CD14-positive monocyte (primary cell): ENCODE measurements at regions not wholly inside any gene's neighbourhood (a gene's known extent, or its start where the extent isn't known, plus 50 kb on each side); places are given as distances from the start of the nearest gene placed in this dataset.

Experiments
- DNase-seq, 3 donors: peaks; one replicate each; pipeline ENCODE4 v3.0.0-alpha.2; 2011 to 2022
- H2AFZ ChIP-seq: 2 replicates; pipeline ENCODE4 v1.6.0; 2012; ENCODE audit warnings: mild to moderate bottlenecking, low read depth, low read length, inconsistent platforms; ENCODE audit not compliant: insufficient read depth, poor library complexity, severe bottlenecking
- H3K27ac ChIP-seq, 2 donors: 1 replicate in 1 of 2; 2 replicates in 1 of 2; pipeline ENCODE4 v1.5.1; 2012 to 2013; ENCODE audit warnings: low read length in 2 of 2, control low read depth in 1 of 2, inconsistent platforms in 1 of 2, low read depth in 1 of 2, mild to moderate bottlenecking in 1 of 2
- H3K27me3 ChIP-seq, 2 donors: one replicate each; pipeline versions ENCODE4 v1.6.0 to v1.6.1; 2011 to 2013; ENCODE audit warnings: low read length in 2 of 2; ENCODE audit not compliant: control insufficient read depth in 2 of 2, insufficient read depth in 2 of 2
- H3K36me3 ChIP-seq, 2 donors: replicated peaks in 1 of 2; 1 replicate in 1 of 2; 2 replicates in 1 of 2; pipeline versions ENCODE4 v1.5.1 to v1.6.1; 2012 to 2013; ENCODE audit warnings: low read length in 2 of 2, control low read depth in 1 of 2, inconsistent platforms in 1 of 2, mild to moderate bottlenecking in 1 of 2; ENCODE audit not compliant: insufficient read depth in 2 of 2, control insufficient read depth in 1 of 2
- H3K4me1 ChIP-seq, 2 donors: 1 replicate in 1 of 2; 2 replicates in 1 of 2; pipeline versions ENCODE4 v1.5.1 to v1.6.1; 2012 to 2013; ENCODE audit warnings: low read length in 2 of 2, control low read depth in 1 of 2, inconsistent platforms in 1 of 2, mild to moderate bottlenecking in 1 of 2, moderate library complexity in 1 of 2; ENCODE audit not compliant: insufficient read depth in 2 of 2, control insufficient read depth in 1 of 2
- H3K4me2 ChIP-seq: replicated peaks from 2 replicates; pipeline ENCODE3; 2012; ENCODE audit warnings: low read length, moderate library complexity, mild to moderate bottlenecking; ENCODE audit not compliant: poor library complexity, severe bottlenecking; ENCODE audit errors: extremely low read depth
- H3K4me3 ChIP-seq, 3 experiments: fragments of 200-600 bp in 1 of 3; sonication (generic) in 1 of 3; replicated peaks in 1 of 3; 1 replicate in 2 of 3; 2 replicates in 1 of 3; pipeline ENCODE4 v1.5.1; 2011 to 2013; ENCODE audit warnings: low read length in 3 of 3, mild to moderate bottlenecking in 3 of 3, control low read depth in 2 of 3, low read depth in 2 of 3, inconsistent platforms in 1 of 3, moderate library complexity in 1 of 3
- H3K79me2 ChIP-seq: 2 replicates; pipeline ENCODE4 v1.6.0; 2012; ENCODE audit warnings: mild to moderate bottlenecking, control low read depth, inconsistent platforms, low read length, moderate library complexity; ENCODE audit not compliant: insufficient read depth
- H3K9ac ChIP-seq: 2 replicates; pipeline ENCODE4 v1.6.0; 2017; ENCODE audit warnings: low read length, mild to moderate bottlenecking; ENCODE audit not compliant: insufficient read depth, poor library complexity, severe bottlenecking
- H3K9me3 ChIP-seq, 2 donors: replicated peaks in 1 of 2; 1 replicate in 1 of 2; 2 replicates in 1 of 2; pipeline versions ENCODE4 v1.5.1 to v1.6.1; 2012 to 2013; ENCODE audit warnings: low read length in 2 of 2, control low read depth in 1 of 2; ENCODE audit not compliant: control insufficient read depth in 1 of 2, insufficient read depth in 1 of 2
- H4K20me1 ChIP-seq: 2 replicates; pipeline ENCODE4 v1.6.0; 2012; ENCODE audit warnings: mild to moderate bottlenecking, low read length, control low read depth, moderate library complexity; ENCODE audit not compliant: insufficient read depth
- H3K27ac Mint-ChIP-seq, 7 donors: one replicate each; pipeline ENCODE4 v1.8.0; 2020; ENCODE audit warnings: mild to moderate bottlenecking in 7 of 7, mixed read lengths in 7 of 7, moderate library complexity in 6 of 7, inconsistent platforms in 2 of 7
- H3K27me3 Mint-ChIP-seq, 3 donors: one replicate each; pipeline ENCODE4 v1.8.0; 2021 to 2022; ENCODE audit warnings: low read depth in 3 of 3, mild to moderate bottlenecking in 3 of 3, mixed read lengths in 3 of 3, moderate library complexity in 3 of 3, inconsistent platforms in 1 of 3
- H3K36me3 Mint-ChIP-seq, 2 donors: one replicate each; pipeline ENCODE4 v1.8.0; 2020; ENCODE audit warnings: mixed read lengths in 2 of 2, inconsistent platforms in 1 of 2, mild to moderate bottlenecking in 1 of 2
- H3K4me1 Mint-ChIP-seq: one replicate; pipeline ENCODE4 v1.8.0; 2020; ENCODE audit warnings: mild to moderate bottlenecking, mixed read lengths
- H3K4me3 Mint-ChIP-seq, 2 donors: one replicate each; pipeline ENCODE4 v1.8.0; 2020; ENCODE audit warnings: mild to moderate bottlenecking in 2 of 2, mixed read lengths in 2 of 2, moderate library complexity in 1 of 2
- H3K9me3 Mint-ChIP-seq, 7 donors: one replicate each; pipeline ENCODE4 v1.8.0; 2020 to 2022; ENCODE audit warnings: mixed read lengths in 7 of 7, mild to moderate bottlenecking in 6 of 7, moderate library complexity in 6 of 7, inconsistent platforms in 2 of 7
- CTCF ChIP-seq: fragments of 200-600 bp; IDR thresholded peaks from one replicate; pipeline ENCODE4 v1.8.0; 2022; ENCODE audit warnings: antibody characterized with exemption, mild to moderate bottlenecking
- WGBS: methylation state at CpG from one replicate; pipeline ENCODE4 v1.1.5; 2013; ENCODE audit warnings: missing lambda C conversion rate; ENCODE audit not compliant: insufficient coverage; 5-methylcytosine and 5-hydroxymethylcytosine counted together
- intact Hi-C, 2 donors: fragments of 100-400 bp; cut with micrococcal nuclease; formaldehyde crosslinking; loops; one replicate each; pipeline versions ENCODE4 v1.15.0 to v1.15.1; 2023

GRCh38 chr4:52248820-52249219 lies 197.7 kb downstream of the SPATA18 start:
- TF ChIP-seq CTCF, result no peak
- peak overlapping the region in 1 of 7 donors; percentile 26 for H3K27ac Mint-ChIP-seq
- H2AFZ ChIP-seq, result no peak overlapping the region
- no peaks in the 10 kb centered on the region for H4K20me1 ChIP-seq
- no peak overlapping the region for H3K27ac ChIP-seq
- no peaks in the 10 kb centered on the region for H3K36me3 ChIP-seq
- H3K4me3 ChIP-seq, result no peak overlapping the region
- DNase-seq, result no peak
- no peak overlapping the region for H3K4me2 ChIP-seq
- no peaks in the 10 kb centered on the region for H3K36me3 Mint-ChIP-seq
- H3K27me3 ChIP-seq, result no peaks in the 10 kb centered on the region
- no peak overlapping the region for H3K4me3 Mint-ChIP-seq
- H3K4me1 Mint-ChIP-seq, result no peaks in the 10 kb centered on the region
- no peaks in the 10 kb centered on the region for H3K4me1 ChIP-seq
- peaks cover 6 to 21% (median 15%) of the 10 kb centered on the region in 7 donors for H3K9me3 Mint-ChIP-seq
- no peaks in the 10 kb centered on the region for H3K79me2 ChIP-seq
- peaks cover 17 to 22% of the 10 kb centered on the region in 2 donors for H3K9me3 ChIP-seq
- H3K9ac ChIP-seq, result no peak overlapping the region
- intact Hi-C loops, result no loop called here
- peaks cover 0 to 1% (median 0%) of the 10 kb centered on the region in 3 donors for H3K27me3 Mint-ChIP-seq

- no peak for TF ChIP-seq CTCF
- H2AFZ ChIP-seq, result no peak overlapping the region
- H3K27ac ChIP-seq, result no peak overlapping the region
- H3K4me1 ChIP-seq, result no peaks in the 10 kb centered on the region
- no peaks in the 10 kb centered on the region for H4K20me1 ChIP-seq
- H3K36me3 ChIP-seq, result no peaks in the 10 kb centered on the region
- H3K9me3 ChIP-seq, result peaks cover 17 to 22% of the 10 kb centered on the region in 2 donors
- peaks cover 0 to 1% (median 0%) of the 10 kb centered on the region in 3 donors for H3K27me3 Mint-ChIP-seq
- no peaks in the 10 kb centered on the region for H3K79me2 ChIP-seq
- peaks cover 6 to 22% (median 15%) of the 10 kb centered on the region in 7 donors for H3K9me3 Mint-ChIP-seq
- no peaks in the 10 kb centered on the region for H3K4me1 Mint-ChIP-seq
- no peak overlapping the region for H3K4me3 ChIP-seq
- H3K27ac Mint-ChIP-seq, result no peak overlapping the region
- no peak overlapping the region for H3K4me2 ChIP-seq
- H3K9ac ChIP-seq, result no peak overlapping the region
- intact Hi-C loops, result no loop called here
- no peaks in the 10 kb centered on the region for H3K27me3 ChIP-seq
- 57% methylated on average over 1 of the region's 2 CpGs for WGBS
- DNase-seq, result no peak
- H3K4me3 Mint-ChIP-seq, result no peak overlapping the region
- H3K36me3 Mint-ChIP-seq, result no peaks in the 10 kb centered on the region
Observed at GRCh38 chr4:52249581-52249980, 198.5 kb downstream of the SPATA18 start.
